GM21447 (cell line): ENCODE measurements at regions not wholly inside any gene's neighbourhood (a gene's known extent, or its start where the extent isn't known, plus 50 kb on each side); places are given as distances from the start of the nearest gene placed in this dataset.

Experiments used
- ATAC-seq: cut with Tn5 transposase; IDR thresholded peaks from one replicate; pipeline ENCODE4 v1.9.1; 2021; ENCODE audit not compliant: unreplicated experiment

- ATAC-seq, result no peak
These were observed 678.4 kb upstream of the ADAMTS5 start for GRCh38 chr21:27645285-27645684.

- ATAC-seq, result no peak
These were observed 676.4 kb upstream of the ADAMTS5 start for GRCh38 chr21:27643326-27643725.

- no peak for ATAC-seq
These were observed 672.4 kb upstream of the ADAMTS5 start for GRCh38 chr21:27639286-27639685.

GRCh38 chr21:27636656-27637055 lies 669.8 kb upstream of the ADAMTS5 start:
- ATAC-seq, result no peak

GRCh38 chr21:27633631-27634030 lies 666.7 kb upstream of the ADAMTS5 start:
- ATAC-seq, result no peak

- ATAC-seq, result no peak
These were observed 664.6 kb upstream of the ADAMTS5 start for GRCh38 chr21:27631471-27631870.

- ATAC-seq, result no peak
These were observed 655.7 kb upstream of the ADAMTS5 start for GRCh38 chr21:27622631-27623030.

- ATAC-seq, result no peak
These were observed 647.3 kb upstream of the ADAMTS5 start for GRCh38 chr21:27614231-27614630.

- no peak for ATAC-seq
These were observed 639.5 kb upstream of the ADAMTS5 start for GRCh38 chr21:27606422-27606821.

GRCh38 chr21:27596196-27596595 lies 629.3 kb upstream of the ADAMTS5 start:
- no peak for ATAC-seq

- ATAC-seq, result no peak
These were observed 628.8 kb upstream of the ADAMTS5 start for GRCh38 chr21:27595716-27596115.

- ATAC-seq, result no peak
These were observed 623.4 kb upstream of the ADAMTS5 start for GRCh38 chr21:27590271-27590670.

GRCh38 chr21:27589781-27590180 lies 622.9 kb upstream of the ADAMTS5 start:
- no peak for ATAC-seq

GRCh38 chr21:27586986-27587385 lies 620.1 kb upstream of the ADAMTS5 start:
- ATAC-seq, result no peak

- no peak for ATAC-seq
These were observed 619.4 kb upstream of the ADAMTS5 start for GRCh38 chr21:27586326-27586725.

- ATAC-seq, result no peak
These were observed 617.4 kb upstream of the ADAMTS5 start for GRCh38 chr21:27584256-27584655.

GRCh38 chr21:27582948-27583430 lies 616.1 kb upstream of the ADAMTS5 start:
- ATAC-seq, result no peak

- ATAC-seq, result no peak
These were observed 615.5 kb upstream of the ADAMTS5 start for GRCh38 chr21:27582246-27582947.

GRCh38 chr21:27581168-27581567 lies 614.3 kb upstream of the ADAMTS5 start:
- no peak for ATAC-seq

GRCh38 chr21:27580276-27580675 lies 613.4 kb upstream of the ADAMTS5 start:
- no peak for ATAC-seq

- ATAC-seq, result no peak
These were observed 611.9 kb upstream of the ADAMTS5 start for GRCh38 chr21:27578741-27579265.

- no peak for ATAC-seq
These were observed 605.8 kb upstream of the ADAMTS5 start for GRCh38 chr21:27572696-27573095.

- ATAC-seq, result no peak
These were observed 604.8 kb upstream of the ADAMTS5 start for GRCh38 chr21:27571706-27572105.
